ENCODE measurements at regions not wholly inside any gene's neighbourhood (a gene's known extent, or its start where the extent isn't known, plus 50 kb on each side); places are given as distances from the start of the nearest gene placed in this dataset.

- no peak for TF ChIP-seq EZH2 (IDR thresholded peaks at IDR 0.05; ENCODE audit: insufficient read depth, low read length)
- TF ChIP-seq CTCF (IDR thresholded peaks at IDR 0.05; ENCODE audit: insufficient read depth, low read depth, low read length), result no peak
Observed at GRCh38 chr2:181818840-181819239, 72.7 kb upstream of the ITPRID2 start.

Measured in astrocyte (in vitro differentiated cells and primary cell).